HEK293 (cell line): ENCODE measurements at regions not wholly inside any gene's neighbourhood (a gene's known extent, or its start where the extent isn't known, plus 50 kb on each side); places are given as distances from the start of the nearest gene placed in this dataset.

Experiments used
- ZFHX2 ChIP-seq: fragments of 450-650 bp; formaldehyde crosslinking; conservative IDR thresholded peaks from 2 replicates; pipeline ENCODE4 v1.5.1; 2016; ENCODE audit warnings: missing biosample characterization, missing genetic modification characterization
- TF ChIP-seq, protein P1 (sequence below): fragments of 450-650 bp; formaldehyde crosslinking; IDR thresholded peaks from 2 replicates; pipeline ENCODE4 v1.5.1; 2016; ENCODE audit warnings: missing biosample characterization, missing genetic modification characterization

DNA sequence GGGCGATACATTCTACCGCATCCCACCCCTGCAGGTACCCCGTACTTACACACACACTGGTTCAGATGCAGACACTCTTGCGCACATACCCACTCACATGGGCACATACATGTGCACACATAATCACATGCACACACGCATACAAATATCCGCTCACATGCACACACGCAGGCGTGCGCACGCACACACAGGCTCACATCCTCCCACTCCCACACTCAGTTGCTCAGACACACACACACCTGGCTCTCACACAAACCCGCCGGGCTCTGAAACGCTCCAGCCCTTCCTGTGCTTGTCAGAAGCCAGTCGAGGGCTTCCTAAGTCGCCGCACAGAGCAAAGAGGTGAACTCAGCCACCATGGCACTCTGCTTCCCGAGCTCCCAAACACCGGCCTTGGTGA, 164.5 kb downstream of the CRYBB2 start:
- no peak for TF ChIP-seq ZFHX2 (tag by site-specific recombination)
- TF ChIP-seq, protein P1, sequence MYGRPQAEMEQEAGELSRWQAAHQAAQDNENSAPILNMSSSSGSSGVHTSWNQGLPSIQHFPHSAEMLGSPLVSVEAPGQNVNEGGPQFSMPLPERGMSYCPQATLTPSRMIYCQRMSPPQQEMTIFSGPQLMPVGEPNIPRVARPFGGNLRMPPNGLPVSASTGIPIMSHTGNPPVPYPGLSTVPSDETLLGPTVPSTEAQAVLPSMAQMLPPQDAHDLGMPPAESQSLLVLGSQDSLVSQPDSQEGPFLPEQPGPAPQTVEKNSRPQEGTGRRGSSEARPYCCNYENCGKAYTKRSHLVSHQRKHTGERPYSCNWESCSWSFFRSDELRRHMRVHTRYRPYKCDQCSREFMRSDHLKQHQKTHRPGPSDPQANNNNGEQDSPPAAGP = no peak
